Mesenchymal stem cell (in vitro differentiated cells and primary cell): ENCODE measurements at regions not wholly inside any gene's neighbourhood (a gene's known extent, or its start where the extent isn't known, plus 50 kb on each side); places are given as distances from the start of the nearest gene placed in this dataset.
"Not testable (repeated sequence)": the region's sequence is repeated elsewhere in the genome, so short reads cannot be mapped to it uniquely, and the experiment has no call there.

Source experiments
- DNase-seq: peaks from one replicate; pipeline ENCODE4 v3.0.0-alpha.2; 2013
- H2AFZ ChIP-seq: one replicate; pipeline ENCODE4 v1.6.1; 2013; ENCODE audit warnings: low read depth, mild to moderate bottlenecking, control low read depth, inconsistent platforms, low read length, moderate library complexity
- H2AK5ac ChIP-seq: 2 replicates; pipeline ENCODE4 v1.6.1; 2013; ENCODE audit warnings: low read length, moderate library complexity, mild to moderate bottlenecking, inconsistent platforms; ENCODE audit not compliant: severe bottlenecking
- H2BK120ac ChIP-seq: one replicate; pipeline ENCODE4 v1.6.1; 2013; ENCODE audit warnings: low read depth, mild to moderate bottlenecking, inconsistent platforms, low read length, moderate library complexity
- H2BK12ac ChIP-seq, 2 experiments: one replicate each; pipeline ENCODE4 v1.6.1; 2013; ENCODE audit warnings: inconsistent platforms in 2 of 2, low read length in 2 of 2, mild to moderate bottlenecking in 2 of 2, moderate library complexity in 2 of 2, control low read depth in 1 of 2
- H2BK15ac ChIP-seq: one replicate; pipeline ENCODE4 v1.6.1; 2013; ENCODE audit warnings: mild to moderate bottlenecking, low read depth, inconsistent platforms; ENCODE audit not compliant: poor library complexity, severe bottlenecking
- H2BK5ac ChIP-seq: 2 replicates; pipeline ENCODE4 v1.6.1; 2013; ENCODE audit warnings: low read depth, mild to moderate bottlenecking, low read length, control low read depth, inconsistent platforms; ENCODE audit not compliant: poor library complexity, severe bottlenecking
- H3K14ac ChIP-seq, 2 experiments: one replicate each; pipeline ENCODE4 v1.6.1; 2013; ENCODE audit warnings: inconsistent platforms in 2 of 2, low read length in 2 of 2, control low read depth in 1 of 2, mild to moderate bottlenecking in 1 of 2, moderate library complexity in 1 of 2
- H3K18ac ChIP-seq, 2 experiments: one replicate each; pipeline ENCODE4 v1.6.1; 2013; ENCODE audit warnings: inconsistent platforms in 2 of 2, low read length in 2 of 2, control low read depth in 1 of 2, low read depth in 1 of 2, mild to moderate bottlenecking in 1 of 2
- H3K23ac ChIP-seq, 2 experiments: one replicate each; pipeline ENCODE4 v1.6.1; 2013; ENCODE audit warnings: inconsistent platforms in 2 of 2, low read length in 2 of 2, mild to moderate bottlenecking in 2 of 2, moderate library complexity in 2 of 2, control low read depth in 1 of 2
- H3K27ac ChIP-seq: 2 replicates; pipeline ENCODE4 v1.5.1; 2013; ENCODE audit warnings: mild to moderate bottlenecking, moderate library complexity, low read length, control low read depth, inconsistent platforms; ENCODE audit not compliant: poor library complexity, severe bottlenecking
- H3K27me3 ChIP-seq, 2 experiments: 2 replicates each; pipeline versions ENCODE4 v1.6.1 to v1.7.0; 2013; ENCODE audit warnings: low read length in 2 of 2, mild to moderate bottlenecking in 2 of 2, moderate library complexity in 2 of 2, control low read depth in 1 of 2, inconsistent platforms in 1 of 2; ENCODE audit not compliant: control insufficient read depth in 1 of 2, insufficient read depth in 1 of 2
- H3K36me3 ChIP-seq, 2 experiments: 2 replicates each; pipeline versions ENCODE4 v1.6.1 to v1.7.0; 2013; ENCODE audit warnings: low read length in 2 of 2, control low read depth in 1 of 2, inconsistent platforms in 1 of 2, low read depth in 1 of 2, mild to moderate bottlenecking in 1 of 2; ENCODE audit not compliant: insufficient read depth in 2 of 2, control insufficient read depth in 1 of 2
- H3K4ac ChIP-seq, 2 experiments: one replicate each; pipeline ENCODE4 v1.6.1; 2013; ENCODE audit warnings: inconsistent platforms in 2 of 2, low read length in 2 of 2, mild to moderate bottlenecking in 2 of 2, moderate library complexity in 2 of 2, control low read depth in 1 of 2, low read depth in 1 of 2
- H3K4me1 ChIP-seq: 2 replicates; pipeline ENCODE4 v1.6.1; 2013; ENCODE audit warnings: low read depth, low read length, control low read depth; ENCODE audit not compliant: control insufficient read depth, insufficient read depth
- H3K4me2 ChIP-seq: 2 replicates; pipeline ENCODE4 v1.6.1; 2013; ENCODE audit warnings: low read length, mild to moderate bottlenecking, inconsistent platforms; ENCODE audit not compliant: poor library complexity, severe bottlenecking
- H3K4me3 ChIP-seq, 2 experiments: 2 replicates each; pipeline versions ENCODE4 v1.5.1 to v1.7.0; 2013; ENCODE audit warnings: low read length in 2 of 2, mild to moderate bottlenecking in 2 of 2, control low read depth in 1 of 2, low read depth in 1 of 2; ENCODE audit not compliant: insufficient read depth in 1 of 2
- H3K79me1 ChIP-seq: replicated peaks from 2 replicates; pipeline ENCODE4 v1.6.1; 2013; ENCODE audit warnings: mild to moderate bottlenecking, control low read depth, low read length, inconsistent platforms; ENCODE audit not compliant: poor library complexity, severe bottlenecking
- H3K9ac ChIP-seq: 2 replicates; pipeline ENCODE4 v1.7.0; 2013; ENCODE audit warnings: mild to moderate bottlenecking, low read length, moderate library complexity
- H3K9me3 ChIP-seq: 2 replicates; pipeline ENCODE4 v1.7.0; 2013; ENCODE audit warnings: mild to moderate bottlenecking, low read length; ENCODE audit not compliant: control insufficient read depth
- H4K8ac ChIP-seq: one replicate; pipeline ENCODE4 v1.6.1; 2013; ENCODE audit warnings: inconsistent platforms, mild to moderate bottlenecking, low read length, moderate library complexity
- H4K91ac ChIP-seq: one replicate; pipeline ENCODE4 v1.6.1; 2013; ENCODE audit warnings: mild to moderate bottlenecking, low read length, inconsistent platforms
- WGBS: methylation state at CpG from one replicate; pipeline ENCODE4 v1.1.7; 2013; ENCODE audit warnings: mixed read lengths; 5-methylcytosine and 5-hydroxymethylcytosine counted together

DNA sequence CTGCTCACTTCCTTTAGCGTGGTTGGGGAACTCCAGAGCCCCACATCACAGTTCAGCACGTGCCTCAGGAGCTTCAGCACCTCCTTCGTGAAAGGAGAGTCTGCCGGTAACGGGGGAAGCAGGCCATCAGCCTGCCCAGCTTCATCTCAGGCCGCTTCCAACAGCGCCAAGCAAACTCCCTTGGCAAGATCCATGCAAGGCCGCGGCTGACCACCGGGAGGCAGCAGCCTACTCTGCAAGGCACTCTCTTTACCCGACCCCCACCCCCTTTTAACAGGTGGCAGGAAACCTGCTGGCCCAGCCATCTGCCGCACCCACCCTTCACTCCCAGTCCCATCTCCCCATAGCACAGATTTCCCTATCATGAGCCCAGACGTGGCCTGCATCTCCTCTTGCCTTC, 97.4 kb upstream of the ZNF98 start:
- not testable (repeated sequence) for H3K4ac ChIP-seq, DNase-seq, H3K79me1 ChIP-seq, H4K8ac ChIP-seq, H2BK120ac ChIP-seq, H4K91ac ChIP-seq, H2AFZ ChIP-seq, H2BK5ac ChIP-seq, H3K9ac ChIP-seq, H2AK5ac ChIP-seq, H3K4me1 ChIP-seq, H2BK12ac ChIP-seq, H3K14ac ChIP-seq, H3K36me3 ChIP-seq, H3K4me2 ChIP-seq, H3K18ac ChIP-seq, H3K23ac ChIP-seq, H3K27ac ChIP-seq, H2BK15ac ChIP-seq, H3K27me3 ChIP-seq, H3K4me3 ChIP-seq
- peaks cover 24% of the 10 kb centered on the region for H3K9me3 ChIP-seq
- 63% methylated on average over 13 of the region's 13 CpGs for WGBS

DNA sequence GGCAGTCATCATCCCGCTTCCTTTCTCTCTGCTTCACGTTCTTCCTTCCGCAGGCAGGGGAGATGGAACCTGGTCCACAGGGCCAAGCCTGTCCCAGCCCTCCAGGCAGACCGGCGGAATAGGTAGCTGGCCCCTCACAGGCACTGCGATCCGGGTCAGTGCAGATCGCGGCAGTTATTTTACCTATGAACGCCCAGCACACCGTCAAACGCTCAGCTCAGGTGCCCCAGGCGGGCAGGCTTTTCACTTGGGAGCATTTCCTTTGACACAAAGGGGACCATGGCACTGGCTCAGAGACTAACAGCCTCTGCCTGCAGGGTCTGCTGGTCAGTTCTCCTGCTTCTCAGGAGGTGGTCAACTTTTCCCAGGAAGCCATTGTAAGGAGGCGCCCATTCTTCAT, 97.0 kb upstream of the ZNF98 start:
- WGBS: 95% methylated on average over 14 of the region's 14 CpGs
- Histone ChIP-seq H3K4me2 (no peak overlapping the region), H3K23ac (no peak overlapping the region), H3K9me3 (peaks cover 24% of the 10 kb centered on the region), H2BK120ac (no peak overlapping the region), H3K4me1 (no peaks in the 10 kb centered on the region), H2BK15ac (no peak overlapping the region), H3K4ac (no peak overlapping the region), H3K27me3 (no peaks in the 10 kb centered on the region), H2AK5ac (no peak overlapping the region), H2AFZ (no peak overlapping the region), H3K27ac (no peak overlapping the region), H3K79me1 (no peaks in the 10 kb centered on the region), H3K14ac (no peak overlapping the region), H3K9ac (no peak overlapping the region), H4K8ac (no peak overlapping the region), H4K91ac (no peak overlapping the region), H2BK12ac (no peak overlapping the region), H3K36me3 (no peaks in the 10 kb centered on the region), H2BK5ac (no peak overlapping the region), H3K4me3 (no peak overlapping the region), H3K18ac (no peak overlapping the region)
- no peak for DNase-seq

DNA sequence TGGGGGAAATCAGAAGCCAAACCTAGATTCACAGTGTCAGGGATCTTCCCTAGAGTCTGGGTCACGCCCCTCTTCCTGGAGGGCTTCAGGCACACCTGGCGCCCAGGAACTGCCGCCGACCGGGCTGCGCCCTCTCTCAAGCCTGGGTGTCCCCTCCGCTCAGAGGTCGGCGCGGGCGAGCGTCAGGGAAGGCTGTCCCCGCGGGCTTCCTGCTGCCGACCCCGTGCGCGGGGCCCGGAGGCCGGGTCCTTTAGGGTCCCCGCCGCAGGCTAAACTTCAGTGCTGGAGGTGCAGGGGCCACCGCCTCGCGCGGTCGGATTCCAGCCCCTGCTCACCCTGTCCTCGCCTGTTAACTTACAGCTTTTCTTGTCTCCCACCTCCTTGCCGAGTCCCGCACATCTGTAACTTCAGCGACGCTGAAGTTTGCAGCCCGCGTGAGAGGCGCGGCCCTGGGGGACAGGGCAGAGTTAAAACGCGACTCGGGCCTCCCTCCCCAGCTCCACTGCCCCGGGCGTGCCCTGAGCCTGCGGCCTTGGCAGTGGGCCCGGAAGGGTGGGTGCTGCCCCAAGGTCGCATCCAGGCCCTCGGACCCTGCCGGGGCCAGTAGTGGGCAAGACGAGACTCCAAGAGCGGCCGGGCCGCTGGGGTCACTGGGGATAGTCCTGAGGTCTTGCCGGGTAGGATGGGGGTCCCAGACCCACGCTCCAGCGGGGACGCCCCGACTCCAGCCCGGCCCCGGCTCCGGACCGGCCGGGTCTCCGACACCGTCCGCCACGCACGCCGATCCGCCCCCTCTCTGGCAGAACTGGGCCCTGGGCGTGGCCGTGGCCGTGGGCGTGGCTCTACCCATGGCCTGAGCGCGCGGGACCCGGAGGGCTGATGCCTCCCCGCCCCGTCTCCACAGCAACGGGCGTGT, 95.6 kb upstream of the ZNF98 start:
- Histone ChIP-seq H3K14ac (no peak overlapping the region), H2AK5ac (no peak overlapping the region), H3K9me3 (peaks cover 16% of the 10 kb centered on the region), H4K8ac (no peak overlapping the region), H2BK5ac (no peak overlapping the region), H3K18ac (no peak overlapping the region), H2BK120ac (no peak overlapping the region), H3K4me3 (no peak overlapping the region), H3K27ac (no peak overlapping the region), H4K91ac (no peak overlapping the region), H3K4me1 (no peaks in the 10 kb centered on the region), H2BK15ac (no peak overlapping the region), H3K23ac (no peak overlapping the region), H3K4ac (no peak overlapping the region), H3K36me3 (no peaks in the 10 kb centered on the region), H2AFZ (no peak overlapping the region), H2BK12ac (no peak overlapping the region), H3K4me2 (no peak overlapping the region), H3K9ac (no peak overlapping the region), H3K27me3 (no peaks in the 10 kb centered on the region), H3K79me1 (no peaks in the 10 kb centered on the region)
- no peak for DNase-seq
- WGBS: 93% methylated on average over 79 of the region's 79 CpGs

DNA sequence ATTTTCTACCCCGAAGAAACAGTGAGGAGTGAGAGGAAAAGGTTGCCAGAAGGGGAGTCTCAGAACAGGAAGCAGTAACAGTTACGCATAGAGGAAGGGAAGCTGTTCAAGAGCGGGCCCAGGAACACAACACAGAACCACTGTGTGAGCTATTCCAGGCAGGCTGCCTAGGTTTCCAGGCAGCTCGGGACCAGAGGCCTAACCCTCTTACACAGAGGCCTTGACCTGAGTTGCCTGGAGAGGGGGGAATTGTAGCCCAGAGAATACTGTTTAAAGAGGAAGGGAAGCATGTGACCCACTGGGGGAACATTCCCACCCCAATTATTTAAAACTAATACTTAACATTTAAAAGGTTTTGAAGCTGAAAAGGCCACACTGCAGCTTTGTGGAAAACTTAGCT, 93.3 kb upstream of the ZNF98 start:
- no peak overlapping the region for H2BK120ac ChIP-seq
- H2AFZ ChIP-seq: no peak overlapping the region
- no peaks in the 10 kb centered on the region for H3K27me3 ChIP-seq
- peaks cover 19% of the 10 kb centered on the region for H3K9me3 ChIP-seq
- no peak overlapping the region for H2BK5ac ChIP-seq
- no peaks in the 10 kb centered on the region for H3K4me1 ChIP-seq
- no peak overlapping the region for H3K27ac ChIP-seq
- H3K23ac ChIP-seq: no peak overlapping the region
- no peak overlapping the region for H3K18ac ChIP-seq
- H2AK5ac ChIP-seq: no peak overlapping the region
- no peak overlapping the region for H3K4me2 ChIP-seq
- no peak overlapping the region for H4K91ac ChIP-seq
- no peak overlapping the region for H2BK12ac ChIP-seq
- no peak overlapping the region for H3K9ac ChIP-seq
- no peaks in the 10 kb centered on the region for H3K36me3 ChIP-seq
- no peak overlapping the region for H4K8ac ChIP-seq
- H2BK15ac ChIP-seq: no peak overlapping the region
- no peak overlapping the region for H3K14ac ChIP-seq
- DNase-seq: no peak
- H3K4me3 ChIP-seq: no peak overlapping the region
- 73% methylated on average over 3 of the region's 4 CpGs for WGBS
- no peaks in the 10 kb centered on the region for H3K79me1 ChIP-seq
- H3K4ac ChIP-seq: no peak overlapping the region
